ENCODE measurements at regions not wholly inside any gene's neighbourhood (a gene's known extent, or its start where the extent isn't known, plus 50 kb on each side); places are given as distances from the start of the nearest gene placed in this dataset.

- Histone ChIP-seq H3K4me3 (ENCODE audit: low read depth, low read length) (no peak overlapping the region), H3K9me3 (ENCODE audit: control insufficient read depth, insufficient read depth, low read length) (no peaks in the 10 kb centered on the region), H3K27me3 (ENCODE audit: control insufficient read depth, insufficient read depth, low read length) (no peaks in the 10 kb centered on the region), H3K27ac (ENCODE audit: low read depth, low read length) (no peak overlapping the region)
- ChIA-PET POLR2A (no interaction called here), CTCF (interaction anchor here (0.8 kb wide), 1 partner anchor 84 kb away, joined by 4 read pairs; no protein-coding TSS in a partner anchor)
- 0 out of 2 replicates have a peak, but pooled peaks have one; percentile 16 for TF ChIP-seq CTCF (IDR thresholded peaks at IDR 0.05; ENCODE audit: low read depth, low read length)
- DNase-seq (ENCODE audit: low read depth, low spot score): no peak
Observed at GRCh38 chr10:9427209-9427608, 1372.7 kb downstream of the GATA3 start.

GRCh38 chr10:9437131-9437530, 1382.6 kb downstream of the GATA3 start:
- Histone ChIP-seq H3K27ac (ENCODE audit: low read depth, low read length) (no peak overlapping the region), H3K9me3 (ENCODE audit: control insufficient read depth, insufficient read depth, low read length) (no peaks in the 10 kb centered on the region), H3K27me3 (ENCODE audit: control insufficient read depth, insufficient read depth, low read length) (no peaks in the 10 kb centered on the region), H3K4me3 (ENCODE audit: low read depth, low read length) (no peak overlapping the region)
- ChIA-PET POLR2A (no interaction called here), CTCF (no interaction called here)
- peak; percentile 10 for DNase-seq (ENCODE audit: low read depth, low spot score)
- no peak for TF ChIP-seq CTCF (IDR thresholded peaks at IDR 0.05; ENCODE audit: low read depth, low read length)

- DNase-seq (ENCODE audit: low read depth, low spot score): no peak
- CTCF ChIA-PET: no interaction called here
- POLR2A ChIA-PET: no interaction called here
Observed at GRCh38 chr10:9443758-9444157, 1389.3 kb downstream of the GATA3 start.

DNA sequence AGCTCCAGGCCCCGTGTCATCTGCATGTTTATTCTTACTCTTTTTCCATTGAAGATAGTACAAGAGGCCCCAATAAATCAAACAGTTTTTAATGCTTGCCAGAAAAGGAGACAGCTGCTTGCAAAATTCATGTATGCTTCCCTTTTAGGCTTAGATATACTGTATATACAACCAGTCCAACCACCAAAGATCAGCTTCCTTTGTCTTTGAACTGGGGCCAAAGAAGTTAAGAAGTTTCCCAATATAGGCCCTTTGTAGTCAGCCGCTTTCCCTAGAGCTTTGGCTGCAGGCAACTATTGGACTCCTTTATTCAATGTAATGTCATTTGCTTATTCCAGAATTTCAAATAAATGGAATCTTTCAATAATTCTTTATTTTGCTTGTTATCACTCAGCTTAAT, 1395.0 kb downstream of the GATA3 start:
- Histone ChIP-seq H3K27me3 (ENCODE audit: control insufficient read depth, insufficient read depth, low read length) (no peaks in the 10 kb centered on the region), H3K9me3 (ENCODE audit: control insufficient read depth, insufficient read depth, low read length) (no peaks in the 10 kb centered on the region), H3K27ac (ENCODE audit: low read depth, low read length) (no peak overlapping the region), H3K4me3 (ENCODE audit: low read depth, low read length) (no peak overlapping the region)
- CTCF ChIA-PET: interaction anchor here (1.1 kb wide), 1 partner anchor 107 kb away, joined by 5 read pairs; no protein-coding TSS in a partner anchor
- POLR2A ChIA-PET: no interaction called here
- TF ChIP-seq CTCF (IDR thresholded peaks at IDR 0.05; ENCODE audit: low read depth, low read length): no peak
- no peak for DNase-seq (ENCODE audit: low read depth, low spot score)

More at GRCh38 chr10:9443758-9444157, 1389.3 kb downstream of the GATA3 start:
- Histone ChIP-seq H3K9me3 (ENCODE audit: control insufficient read depth, insufficient read depth, low read length) (no peaks in the 10 kb centered on the region), H3K4me3 (ENCODE audit: low read depth, low read length) (no peak overlapping the region), H3K27me3 (ENCODE audit: control insufficient read depth, insufficient read depth, low read length) (no peaks in the 10 kb centered on the region), H3K27ac (ENCODE audit: low read depth, low read length) (no peak overlapping the region)
- no peak for TF ChIP-seq CTCF (IDR thresholded peaks at IDR 0.05; ENCODE audit: low read depth, low read length)

- no peak overlapping the region for H3K4me3 ChIP-seq (ENCODE audit: low read depth, low read length)
- no peak overlapping the region for H3K27ac ChIP-seq (ENCODE audit: low read depth, low read length)
- no peak for DNase-seq (ENCODE audit: low read depth, low spot score)
- ChIA-PET CTCF (no interaction called here), POLR2A (no interaction called here)
- no peaks in the 10 kb centered on the region for H3K27me3 ChIP-seq (ENCODE audit: control insufficient read depth, insufficient read depth, low read length)
- no peak for TF ChIP-seq CTCF (IDR thresholded peaks at IDR 0.05; ENCODE audit: low read depth, low read length)
- H3K9me3 ChIP-seq (ENCODE audit: control insufficient read depth, insufficient read depth, low read length): no peaks in the 10 kb centered on the region
Observed at GRCh38 chr10:9450801-9451200, 1396.3 kb downstream of the GATA3 start.

Measured in AG04450 (cell line).